ENCODE measurements at regions not wholly inside any gene's neighbourhood (a gene's known extent, or its start where the extent isn't known, plus 50 kb on each side); places are given as distances from the start of the nearest gene placed in this dataset.
"Not testable (repeated sequence)": the region's sequence is repeated elsewhere in the genome, so short reads cannot be mapped to it uniquely, and the experiment has no call there.

DNA sequence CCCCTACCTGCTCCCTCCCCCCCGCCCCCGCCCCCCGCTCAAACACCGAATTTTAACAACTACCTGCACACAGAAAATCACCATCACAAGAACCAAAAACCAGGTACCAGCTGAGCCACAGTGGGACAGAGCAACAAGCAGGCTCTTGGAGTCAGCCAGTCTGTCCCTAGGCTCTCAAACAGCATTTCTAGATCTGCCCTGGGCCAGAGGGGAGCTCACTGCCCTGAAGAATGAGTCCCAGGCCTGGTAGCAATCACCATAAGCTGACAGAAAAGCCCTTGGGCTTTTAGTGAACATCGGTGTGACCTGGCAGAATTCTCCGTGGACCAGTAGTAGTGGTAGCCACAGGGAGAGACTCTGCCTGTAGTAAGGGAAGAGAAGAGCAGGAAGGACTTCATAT is 58.3 kb downstream of the C11orf87 start:
- no peak for ATAC-seq
- no peak for DNase-seq (ENCODE audit: low spot score)

DNA sequence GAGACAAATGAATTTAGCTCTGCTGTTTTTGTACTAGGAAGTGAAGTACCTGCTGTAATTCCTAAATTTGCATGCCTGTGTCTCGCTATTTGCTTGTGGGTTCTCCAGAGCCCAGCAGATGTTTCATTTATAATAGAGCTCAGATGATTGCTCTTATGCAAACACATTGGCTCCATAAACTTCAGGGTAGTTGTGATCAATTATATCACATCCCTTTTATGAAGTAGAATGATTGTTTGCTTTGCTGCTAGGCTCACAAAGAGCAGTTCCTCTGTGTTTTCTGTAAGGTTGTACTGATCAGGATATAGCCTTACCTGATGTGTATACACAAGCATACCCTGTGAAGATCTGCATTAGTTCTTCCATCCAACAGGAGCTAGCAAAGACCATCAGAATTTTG is 64.1 kb downstream of the C11orf87 start:
- no peak for ATAC-seq
- DNase-seq (ENCODE audit: low spot score), result no peak

DNA sequence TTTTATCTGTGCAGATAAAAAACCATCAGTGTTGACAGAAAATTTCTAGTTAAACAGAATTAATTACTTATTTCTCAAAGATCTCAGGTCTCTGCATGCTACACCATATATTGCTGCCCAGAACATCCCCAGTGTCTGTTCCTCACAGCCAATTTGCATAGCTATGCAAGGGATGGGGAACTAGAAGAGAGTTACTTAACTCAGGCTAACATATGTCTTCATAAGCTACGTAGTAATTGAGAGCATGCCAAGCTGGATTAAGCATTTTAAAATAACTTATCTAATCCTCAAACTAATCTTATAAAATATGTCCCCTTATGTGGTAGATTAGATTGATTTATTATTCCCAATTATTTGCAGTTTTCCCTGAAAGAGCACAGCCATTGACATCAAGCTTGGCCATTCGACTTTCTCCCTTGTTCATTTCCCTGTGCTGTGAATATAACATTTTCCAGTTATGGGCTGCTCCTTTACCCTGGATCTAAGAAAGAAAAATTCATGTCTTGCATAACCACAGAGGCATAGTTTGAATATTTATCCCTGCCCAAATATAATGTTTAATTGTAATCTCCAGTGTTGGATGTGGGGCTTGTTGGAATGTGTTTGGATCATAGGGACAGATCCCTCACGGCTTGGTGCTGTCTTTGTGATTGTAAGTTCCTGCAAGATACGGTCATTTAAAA is 69.1 kb downstream of the C11orf87 start:
- DNase-seq (ENCODE audit: low spot score) (no peak), ATAC-seq (no peak)

DNA sequence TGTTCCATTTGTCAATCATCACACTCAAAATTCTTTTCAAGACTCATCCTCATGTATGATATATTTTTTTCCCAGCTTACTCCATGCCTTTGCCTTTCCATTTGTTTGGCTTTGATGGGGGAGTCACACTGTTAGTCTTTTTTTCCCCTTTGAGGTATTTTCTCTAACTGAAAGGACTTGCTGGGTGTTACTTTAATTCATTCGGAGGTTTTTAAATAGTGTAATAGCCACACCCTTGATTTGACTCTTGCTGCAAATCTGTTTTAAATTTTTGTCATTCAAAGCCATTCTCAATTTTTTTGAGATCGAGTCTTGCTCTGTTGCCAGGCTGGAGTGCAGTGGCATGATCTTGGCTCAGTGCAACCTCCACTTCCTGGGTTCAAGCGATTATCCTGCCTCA is 84.1 kb downstream of the C11orf87 start:
- ATAC-seq (no peak), DNase-seq (ENCODE audit: low spot score) (no peak)

DNA sequence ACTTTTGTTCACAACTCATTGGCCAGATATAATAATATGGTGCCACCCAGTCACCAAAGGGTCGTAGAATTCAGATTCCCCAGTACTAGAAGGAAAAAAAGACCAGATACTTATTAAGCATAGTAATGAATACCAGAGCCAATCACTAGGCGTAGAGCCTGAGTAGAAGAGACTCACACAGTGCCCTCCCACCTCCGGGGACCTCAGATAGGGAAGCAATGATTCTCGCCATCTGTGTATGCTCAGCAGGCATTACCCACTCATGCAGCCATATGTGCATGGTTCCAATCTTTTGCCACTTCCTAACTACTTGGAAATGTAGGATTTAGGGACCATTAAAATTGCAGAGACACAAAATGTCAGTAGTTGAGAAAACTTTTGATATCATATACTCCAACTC is 85.3 kb downstream of the C11orf87 start:
- DNase-seq (ENCODE audit: low spot score) (no peak), ATAC-seq (no peak)

DNA sequence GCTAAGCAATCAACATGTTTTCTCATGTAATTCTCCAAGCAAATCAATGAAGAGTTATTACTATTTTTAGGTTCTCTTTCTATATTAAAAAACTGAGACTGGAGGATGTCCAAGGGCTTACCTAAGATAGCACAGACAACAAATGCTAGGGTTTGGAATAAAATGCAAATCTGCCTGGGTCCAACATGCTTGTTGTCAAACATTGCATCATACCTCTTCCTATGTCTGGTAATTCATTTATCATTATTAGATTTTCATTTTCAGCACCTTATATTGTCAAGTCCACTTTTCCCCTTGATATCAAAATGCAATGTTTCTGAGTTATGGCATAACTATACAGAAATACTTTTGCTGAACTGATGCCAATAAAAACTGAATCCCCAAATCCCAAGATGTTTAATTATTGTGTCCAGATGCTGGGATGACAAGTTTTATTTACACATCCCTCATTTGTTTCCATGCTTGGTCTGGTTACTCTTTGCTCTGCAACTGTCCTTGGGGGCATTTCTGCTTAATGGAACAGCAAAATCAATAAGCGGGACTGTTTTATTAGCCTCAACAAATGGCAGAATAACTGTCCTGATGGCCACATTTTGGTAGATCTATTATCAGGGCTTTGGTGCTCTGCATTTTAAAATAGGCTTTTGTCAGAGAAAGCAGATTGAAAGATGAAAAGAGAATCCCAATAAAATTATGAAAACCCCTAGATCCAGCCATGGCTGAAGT is 86.0 kb downstream of the C11orf87 start:
- DNase-seq (ENCODE audit: low spot score) (no peak), ATAC-seq (no peak)

DNA sequence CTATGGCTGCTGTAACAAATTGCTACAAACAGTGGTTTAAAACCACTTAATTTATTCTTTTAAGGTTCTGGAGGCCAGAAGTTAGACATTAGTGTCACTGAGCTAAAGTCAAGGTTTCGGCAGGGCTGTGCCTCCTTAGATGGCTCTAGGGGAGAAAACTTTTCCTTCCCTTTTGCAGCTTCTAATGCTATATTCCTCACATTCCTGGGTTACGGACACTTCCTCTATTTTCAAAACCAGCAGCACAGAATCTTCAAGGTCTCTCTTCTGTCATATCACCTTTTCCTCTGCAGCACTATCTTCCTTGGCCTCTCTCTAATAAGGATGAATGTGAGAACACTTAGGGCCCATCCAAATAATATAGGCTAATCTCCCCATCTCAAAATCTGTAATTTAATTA is 87.0 kb downstream of the C11orf87 start:
- ATAC-seq (no peak), DNase-seq (ENCODE audit: low spot score) (no peak)

DNA sequence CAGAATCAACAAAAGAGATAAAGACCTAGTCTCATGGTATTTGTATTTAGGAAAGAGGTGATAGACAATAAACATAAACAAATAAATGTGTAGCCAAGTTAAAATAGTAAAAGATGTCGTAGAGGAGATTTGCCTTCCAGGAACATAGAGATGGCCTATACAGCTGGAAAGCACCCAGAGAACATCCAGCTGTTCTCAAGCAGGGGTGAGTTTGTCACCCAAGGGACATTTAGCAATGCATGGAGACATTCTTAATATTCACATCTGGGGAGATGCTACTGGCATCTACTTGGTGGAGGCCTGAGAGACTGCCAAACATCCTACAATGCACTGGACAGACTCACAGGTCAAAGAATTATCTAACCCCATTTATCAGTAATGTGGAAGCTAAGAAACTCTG is 88.3 kb downstream of the C11orf87 start:
- DNase-seq (ENCODE audit: low spot score), result no peak
- ATAC-seq, result no peak

DNA sequence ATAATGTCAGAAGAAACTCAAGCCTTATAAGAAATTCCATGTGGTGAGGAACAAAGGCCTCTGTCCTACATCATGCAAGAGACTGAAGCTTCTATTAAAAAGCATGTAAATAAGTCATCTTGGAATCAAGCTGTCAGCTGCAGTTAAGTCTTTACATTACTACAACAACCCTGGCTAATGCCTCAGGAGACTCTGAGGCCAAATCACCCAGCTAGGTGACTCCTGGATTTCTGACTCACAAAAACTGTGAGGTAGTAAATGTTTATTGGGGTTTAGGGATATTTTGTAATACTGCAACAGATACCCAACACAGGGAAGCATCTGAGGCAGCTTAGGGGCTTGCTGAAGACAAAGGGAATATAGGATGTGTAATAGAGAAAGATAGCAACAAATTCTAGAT is 89.6 kb downstream of the C11orf87 start:
- no peak for DNase-seq (ENCODE audit: low spot score)
- ATAC-seq, result no peak

DNA sequence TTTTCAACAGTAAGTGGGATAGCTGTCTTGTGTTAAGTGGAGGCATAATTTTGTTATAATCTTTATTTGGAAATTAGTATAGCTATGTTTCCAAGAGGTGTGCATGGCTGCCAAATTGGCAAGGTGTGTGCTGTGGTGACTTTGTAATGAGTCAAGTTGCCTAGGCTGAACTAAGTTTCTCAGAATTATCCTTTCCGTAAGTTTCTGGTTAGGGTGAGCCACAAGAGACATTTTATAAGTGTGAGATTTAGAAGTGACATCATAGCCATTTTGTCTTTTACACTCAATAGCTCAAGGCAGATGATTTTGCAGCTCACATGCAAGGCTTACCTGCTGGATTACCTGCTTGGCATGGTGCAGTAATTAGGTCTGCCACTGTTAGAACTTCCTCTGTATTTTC is 90.3 kb downstream of the C11orf87 start:
- DNase-seq (ENCODE audit: low spot score), result no peak
- ATAC-seq, result no peak

DNA sequence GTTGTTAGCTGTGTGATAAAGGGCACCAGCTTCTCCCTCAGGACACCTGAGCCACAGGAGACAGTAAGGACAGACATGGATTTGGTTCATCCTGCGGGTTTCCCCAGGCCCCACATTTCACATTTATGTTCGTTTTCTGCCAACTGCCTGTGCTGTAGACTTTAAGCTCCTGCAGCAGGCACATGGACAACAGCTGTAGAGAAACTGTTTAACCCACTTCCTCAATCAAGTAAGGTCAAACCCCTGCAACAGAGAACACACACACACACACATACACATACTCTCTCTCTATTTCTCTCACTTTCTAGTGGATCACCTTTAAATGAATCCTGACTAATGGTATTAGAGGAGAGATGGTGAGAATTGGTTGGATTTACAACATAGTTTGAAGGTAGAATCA is 90.7 kb downstream of the C11orf87 start:
- ATAC-seq (no peak), DNase-seq (ENCODE audit: low spot score) (no peak)

DNA sequence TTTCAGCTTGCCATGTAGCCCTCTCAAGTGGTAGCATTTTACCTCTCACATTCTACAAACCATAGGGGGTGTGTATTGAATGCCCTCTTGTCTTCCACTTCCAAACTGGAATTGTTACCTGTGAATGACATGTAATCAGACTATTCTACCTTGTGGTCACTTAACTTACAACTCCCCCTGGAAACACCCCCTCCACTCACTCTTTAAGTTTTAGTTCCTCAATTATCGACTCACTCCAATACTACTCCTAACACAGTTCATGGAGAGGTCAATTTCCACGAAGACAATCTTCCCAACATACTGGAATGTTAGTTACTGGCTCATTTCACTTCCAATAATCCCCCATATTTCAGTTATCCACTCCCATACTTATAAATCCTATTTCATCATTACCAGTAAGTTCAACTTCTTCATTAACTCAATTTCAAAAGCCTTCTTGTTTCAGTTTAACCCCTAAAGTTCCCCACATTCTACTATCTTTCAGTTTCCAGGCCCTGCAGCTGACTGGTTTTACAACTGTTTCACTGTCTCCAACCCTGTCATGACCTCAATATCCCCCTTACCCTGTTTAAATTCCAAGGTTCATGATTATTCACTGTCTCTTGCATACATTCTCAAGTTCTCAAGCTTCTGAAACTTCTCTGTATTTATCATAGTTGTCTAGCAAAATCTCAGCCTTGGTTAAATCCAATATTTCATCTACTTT is 92.5 kb downstream of the C11orf87 start:
- ATAC-seq, result no peak
- no peak for DNase-seq (ENCODE audit: low spot score)

DNA sequence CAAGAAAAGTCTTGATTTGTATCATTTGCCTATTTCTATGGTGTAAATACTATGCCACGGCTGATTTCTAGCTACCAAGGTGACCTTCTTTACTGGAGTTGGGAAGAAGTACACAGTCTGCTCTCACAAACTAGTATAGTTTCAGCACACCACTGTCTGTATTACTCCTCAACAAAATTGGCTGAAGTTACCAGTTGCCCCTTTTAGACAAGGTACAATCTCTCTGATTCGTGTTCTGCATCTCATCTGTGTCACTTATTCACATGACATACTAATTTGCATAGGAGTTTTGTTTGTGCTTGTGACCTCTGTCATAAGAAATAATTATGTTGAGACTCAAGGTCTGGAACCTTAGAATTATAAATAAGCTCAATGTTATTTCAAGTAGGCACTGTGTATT is 97.3 kb downstream of the C11orf87 start:
- no peak for ATAC-seq
- no peak for DNase-seq (ENCODE audit: low spot score)

DNA sequence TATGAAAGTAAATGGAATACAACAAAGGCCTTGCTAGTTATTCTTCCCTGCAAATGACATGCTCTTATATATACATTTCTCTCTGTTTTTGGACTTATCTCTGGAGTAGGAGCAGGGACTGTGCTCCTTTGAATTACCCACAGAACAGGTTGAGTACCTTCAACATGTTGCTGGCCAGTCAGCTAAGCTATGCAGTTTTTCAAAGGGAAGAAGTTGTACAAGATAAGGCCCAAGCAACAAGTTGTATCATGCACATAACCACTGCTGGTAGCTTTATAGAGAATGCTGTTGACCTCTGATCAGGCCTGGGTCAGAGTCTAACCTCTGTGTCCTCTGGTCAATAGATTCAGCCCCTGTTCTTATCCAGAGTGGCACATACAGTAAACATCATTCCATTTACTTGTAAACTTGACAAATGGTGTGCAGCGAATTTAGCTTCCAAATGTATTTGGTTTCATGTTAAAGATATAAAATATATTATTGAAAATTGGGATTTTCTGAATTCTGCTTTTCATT is 99.6 kb downstream of the C11orf87 start:
- DNase-seq (ENCODE audit: low spot score) (no peak), ATAC-seq (peak; percentile 69)

DNA sequence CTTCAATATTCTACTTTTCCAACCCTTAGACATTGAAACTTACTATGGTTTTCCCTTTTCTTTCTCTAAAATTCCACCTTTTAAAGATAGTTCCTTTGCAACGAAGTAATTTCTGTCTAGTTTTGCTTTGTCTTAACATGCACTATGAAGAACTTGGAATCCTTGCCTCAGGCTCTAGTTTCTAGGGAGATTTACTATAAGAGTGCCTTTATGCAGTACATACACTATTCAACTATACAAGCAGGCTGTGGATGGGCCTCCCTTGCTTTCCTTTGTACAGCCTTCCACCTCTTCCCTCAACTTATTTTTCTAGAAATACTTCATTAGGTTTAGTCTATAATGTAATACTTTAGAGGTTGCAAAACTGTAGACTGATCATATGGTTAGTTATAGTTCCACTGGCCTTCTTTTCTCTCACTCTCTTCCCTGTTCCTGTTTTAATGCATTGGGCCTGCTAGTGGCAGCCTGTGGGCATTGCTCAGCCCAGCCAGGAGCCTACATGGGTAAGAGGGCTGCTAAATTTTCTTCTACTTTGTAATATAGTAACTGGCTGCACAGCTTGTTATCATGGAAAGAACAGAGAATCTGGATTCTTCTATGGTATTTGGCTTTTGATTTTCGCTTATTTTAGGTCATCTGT is 100.2 kb downstream of the C11orf87 start:
- ATAC-seq, result no peak
- DNase-seq (ENCODE audit: low spot score), result no peak

DNA sequence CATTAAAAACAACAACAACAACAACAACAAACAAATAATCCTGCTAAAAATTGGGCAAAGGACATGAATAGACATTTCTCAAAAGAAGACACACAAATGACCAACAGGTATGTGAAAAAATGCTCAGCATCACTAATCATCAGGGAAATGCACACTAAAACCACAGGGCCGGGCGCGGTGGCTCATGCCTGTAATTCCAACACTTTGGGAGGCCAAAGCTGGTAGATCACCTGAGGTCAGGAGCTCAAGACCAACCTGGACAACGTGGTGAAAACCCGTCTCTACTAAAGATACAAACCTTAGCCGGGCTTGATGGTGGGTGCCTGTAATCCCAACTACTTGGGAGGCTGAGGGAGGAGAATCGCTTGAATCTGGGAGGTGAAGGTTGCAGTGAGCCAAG is 103.6 kb downstream of the C11orf87 start:
- not testable (repeated sequence) for ATAC-seq; DNase-seq (ENCODE audit: low spot score)

DNA sequence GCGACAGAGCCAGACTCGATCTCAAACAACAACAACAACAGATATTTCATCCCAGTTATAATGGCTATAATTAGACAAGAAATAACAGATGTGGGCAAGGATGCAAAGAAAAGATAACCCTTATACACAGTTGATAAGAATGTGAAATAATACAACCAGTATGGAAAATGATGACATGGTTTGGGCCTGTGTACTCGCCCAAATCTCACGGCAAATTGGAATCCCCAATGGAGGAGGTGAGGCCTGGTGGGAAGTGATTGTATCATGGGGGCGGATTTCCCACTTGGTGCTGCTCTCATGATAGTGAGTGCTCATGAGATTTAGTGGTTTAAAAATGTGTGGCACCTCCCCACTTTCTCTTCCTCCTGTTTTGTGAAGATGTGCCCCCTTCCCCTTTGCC is 104.1 kb downstream of the C11orf87 start:
- ATAC-seq (no peak), DNase-seq (ENCODE audit: low spot score) (no peak)

DNA sequence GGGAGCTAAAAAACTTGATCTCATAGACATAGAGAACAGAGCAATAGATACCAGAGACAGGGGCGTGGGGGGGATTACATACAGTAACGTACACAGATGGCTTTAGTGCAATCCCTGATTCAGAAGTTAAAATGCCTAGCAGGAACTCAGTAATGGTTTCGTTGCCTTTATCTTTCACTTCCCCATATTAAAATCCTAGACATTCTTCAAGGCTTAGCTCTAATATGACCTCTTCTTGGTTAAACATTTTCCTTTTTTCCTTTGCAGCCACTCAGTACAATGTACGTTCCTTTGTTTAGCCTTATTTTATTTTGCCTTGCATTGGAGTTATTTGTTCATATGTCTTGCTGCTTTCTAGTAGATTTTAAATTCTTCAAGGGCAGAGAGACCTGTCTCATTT is 104.9 kb downstream of the C11orf87 start:
- no peak for ATAC-seq

DNA sequence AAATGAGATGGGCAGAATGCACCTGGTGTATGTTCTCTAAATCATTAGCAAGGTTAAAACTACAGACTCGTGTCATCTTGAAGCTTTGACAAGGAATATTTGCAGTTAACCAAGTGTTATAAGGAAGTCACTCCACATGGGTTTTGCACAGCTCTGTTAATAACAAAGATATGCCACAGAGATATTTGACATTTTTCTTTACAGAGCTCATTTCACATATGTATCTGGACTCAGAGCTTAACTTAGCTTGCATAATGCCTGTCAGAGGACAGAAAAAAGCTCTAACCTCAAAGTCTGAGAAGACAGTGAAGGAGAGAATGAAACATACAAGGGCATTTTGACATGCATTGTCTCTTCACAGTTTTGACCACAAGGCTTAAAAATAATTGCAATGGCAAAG is 105.5 kb downstream of the C11orf87 start:
- no peak for ATAC-seq
- no peak for DNase-seq (ENCODE audit: low spot score)

More for the DNA sequence above, 104.9 kb downstream of the C11orf87 start:
- no peak for DNase-seq (ENCODE audit: low spot score)

DNA sequence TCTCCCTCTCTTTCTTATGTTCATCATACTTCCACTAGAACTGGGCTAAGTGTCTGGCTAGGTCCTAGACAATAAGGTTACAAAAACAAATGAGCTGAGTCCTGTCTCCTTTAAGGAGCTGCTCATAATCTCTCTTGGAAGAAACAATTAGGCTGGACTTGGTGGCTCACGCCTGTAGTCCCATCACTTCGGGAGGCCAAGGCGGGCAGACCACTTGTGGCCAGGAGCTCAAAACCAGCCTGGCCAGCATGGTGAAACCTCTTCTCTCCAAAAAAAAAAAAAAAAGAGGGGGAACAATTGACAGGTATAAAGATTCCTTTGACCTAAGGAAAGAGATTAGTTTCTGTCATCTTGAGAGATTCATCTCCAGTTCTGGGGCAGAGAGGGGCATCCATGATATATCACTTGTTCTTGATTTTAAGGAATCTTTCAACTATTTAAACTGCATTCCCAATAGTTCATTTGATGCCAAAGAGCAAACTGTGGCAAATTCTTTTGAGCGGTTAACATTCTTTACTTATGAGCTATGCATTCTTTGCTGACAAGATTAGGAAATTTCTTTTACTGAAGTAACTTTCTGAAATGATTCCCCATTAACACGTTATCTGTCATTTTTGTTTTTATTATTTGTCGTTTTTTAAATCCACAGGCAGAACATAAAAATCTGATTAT is 125.5 kb downstream of the C11orf87 start:
- DNase-seq (ENCODE audit: low spot score) (no peak), ATAC-seq (no peak)

DNA sequence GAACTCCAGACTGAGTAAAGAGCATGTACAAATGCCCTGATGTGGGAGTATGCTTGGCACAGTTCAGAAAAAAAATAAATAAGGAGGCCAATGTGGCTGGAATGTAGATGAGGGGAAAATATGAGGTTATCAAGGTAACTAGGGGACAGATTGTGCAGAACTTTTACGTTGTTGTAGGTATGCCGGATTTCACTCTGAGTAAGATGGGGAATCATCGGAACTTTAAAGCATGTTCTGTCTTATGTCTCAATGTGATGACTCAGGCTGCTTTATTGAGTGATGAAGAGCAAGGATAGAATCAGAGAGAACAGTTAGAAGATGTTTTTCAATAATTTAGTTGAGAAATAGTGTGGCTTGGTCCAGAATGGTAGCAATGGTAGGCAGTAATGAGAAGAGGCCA is 130.4 kb downstream of the C11orf87 start:
- DNase-seq (ENCODE audit: low spot score), result no peak
- ATAC-seq, result no peak
